HG02759 (cell line): ENCODE measurements at regions not wholly inside any gene's neighbourhood (a gene's known extent, or its start where the extent isn't known, plus 50 kb on each side); places are given as distances from the start of the nearest gene placed in this dataset.
"Not testable (repeated sequence)": the region's sequence is repeated elsewhere in the genome, so short reads cannot be mapped to it uniquely, and the experiment has no call there.

Experiments
- ATAC-seq: cut with Tn5 transposase; IDR thresholded peaks from one replicate; pipeline ENCODE4 v1.9.1; 2021; ENCODE audit warnings: mild to moderate bottlenecking, moderate library complexity; ENCODE audit not compliant: unreplicated experiment

- ATAC-seq = no peak
These were observed 54.5 kb downstream of the IRX5 start for GRCh38 chr16:54985156-54985555.

- ATAC-seq = no peak
These were observed 55.0 kb downstream of the IRX5 start for GRCh38 chr16:54985668-54986067.

GRCh38 chr16:54986409-54986808, 55.7 kb downstream of the IRX5 start:
- no peak for ATAC-seq

- ATAC-seq = no peak
These were observed 56.4 kb downstream of the IRX5 start for GRCh38 chr16:54987081-54987480.

GRCh38 chr16:54991525-54991924, 60.9 kb downstream of the IRX5 start:
- no peak for ATAC-seq

- ATAC-seq = not testable (repeated sequence)
These were observed 61.3 kb downstream of the IRX5 start for GRCh38 chr16:54991946-54992345.

- ATAC-seq = no peak
These were observed 62.6 kb downstream of the IRX5 start for GRCh38 chr16:54993106-54993895.

GRCh38 chr16:54996186-54996585, 65.5 kb downstream of the IRX5 start:
- no peak for ATAC-seq

GRCh38 chr16:54998834-54999233, 68.2 kb downstream of the IRX5 start:
- ATAC-seq = no peak

- ATAC-seq = no peak
These were observed 68.8 kb downstream of the IRX5 start for GRCh38 chr16:54999481-54999880.

GRCh38 chr16:55000595-55000994, 69.9 kb downstream of the IRX5 start:
- no peak for ATAC-seq

GRCh38 chr16:55001931-55002330, 71.3 kb downstream of the IRX5 start:
- ATAC-seq = no peak

GRCh38 chr16:55002419-55002818, 71.8 kb downstream of the IRX5 start:
- ATAC-seq = no peak

GRCh38 chr16:55003306-55003705, 72.6 kb downstream of the IRX5 start:
- no peak for ATAC-seq

GRCh38 chr16:55003916-55004315, 73.3 kb downstream of the IRX5 start:
- ATAC-seq = no peak

GRCh38 chr16:55007504-55007903, 76.8 kb downstream of the IRX5 start:
- ATAC-seq = no peak

GRCh38 chr16:55008836-55009510, 78.3 kb downstream of the IRX5 start:
- ATAC-seq = no peak

- ATAC-seq = no peak
These were observed 78.9 kb downstream of the IRX5 start for GRCh38 chr16:55009581-55009980.

GRCh38 chr16:55010492-55011160, 80.0 kb downstream of the IRX5 start:
- ATAC-seq = no peak

- ATAC-seq = no peak
These were observed 81.7 kb downstream of the IRX5 start for GRCh38 chr16:55012362-55012761.

- no peak for ATAC-seq
These were observed 82.1 kb downstream of the IRX5 start for GRCh38 chr16:55012793-55013192.

- no peak for ATAC-seq
These were observed 83.4 kb downstream of the IRX5 start for GRCh38 chr16:55014022-55014421.
